Progenitor cell of endocrine pancreas (in vitro differentiated cells): ENCODE measurements at regions not wholly inside any gene's neighbourhood (a gene's known extent, or its start where the extent isn't known, plus 50 kb on each side); places are given as distances from the start of the nearest gene placed in this dataset.
"Not testable (repeated sequence)": the region's sequence is repeated elsewhere in the genome, so short reads cannot be mapped to it uniquely, and the experiment has no call there.

ENCODE experiments used
- DNase-seq: peaks from one replicate; pipeline ENCODE4 v3.0.0; 2021; ENCODE audit warnings: low spot score; ENCODE audit not compliant: unreplicated experiment
- H3K27ac Mint-ChIP-seq: 2 replicates; pipeline ENCODE4 v1.8.0; 2021; ENCODE audit warnings: mild to moderate bottlenecking, moderate library complexity, mixed read lengths
- H3K27me3 Mint-ChIP-seq: 2 replicates; pipeline ENCODE4 v1.8.0; 2021; ENCODE audit warnings: mixed read lengths
- H3K36me3 Mint-ChIP-seq: 2 replicates; pipeline ENCODE4 v1.8.0; 2022; ENCODE audit warnings: mixed read lengths; ENCODE audit not compliant: insufficient read depth
- H3K4me1 Mint-ChIP-seq: 2 replicates; pipeline ENCODE4 v1.8.0; 2021; ENCODE audit warnings: low read depth, mixed read lengths
- H3K4me3 Mint-ChIP-seq: 2 replicates; pipeline ENCODE4 v1.8.0; 2021; ENCODE audit warnings: low read depth, mild to moderate bottlenecking, moderate library complexity, mixed read lengths
- H3K9me3 Mint-ChIP-seq: 2 replicates; pipeline ENCODE4 v1.8.0; 2021; ENCODE audit warnings: low read depth, mixed read lengths
- TF ChIP-seq, protein P1 (sequence below): fragments of 200-600 bp; sonication (generic); IDR thresholded peaks from one replicate; pipeline ENCODE4 v1.5.0; 2021; ENCODE audit warnings: antibody characterized with exemption, mild to moderate bottlenecking; ENCODE audit not compliant: unreplicated experiment

DNA sequence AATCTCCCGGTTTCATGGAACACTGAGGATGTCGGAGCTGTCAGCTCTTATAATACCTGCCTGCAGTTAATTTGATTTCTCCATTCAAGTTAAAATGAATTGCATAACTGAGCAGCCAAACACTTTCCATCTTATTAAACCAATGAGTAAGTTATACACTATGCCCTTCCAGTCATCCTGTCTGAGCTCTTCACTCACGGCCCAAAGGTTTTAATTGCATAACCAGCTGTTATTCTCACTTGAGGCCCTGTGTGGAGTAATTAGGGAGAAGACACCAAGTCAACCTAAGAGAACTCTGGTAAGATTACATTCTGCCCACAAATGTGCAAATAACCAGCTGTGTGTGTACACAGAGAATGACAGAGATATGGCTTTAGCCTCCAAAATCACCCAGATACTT, 303.5 kb downstream of the TBC1D4 start:
- no peak overlapping the region for H3K27ac Mint-ChIP-seq
- no peaks in the 10 kb centered on the region for H3K27me3 Mint-ChIP-seq
- H3K4me3 Mint-ChIP-seq: no peak overlapping the region
- DNase-seq: no peak
- peaks cover 2% of the 10 kb centered on the region for H3K4me1 Mint-ChIP-seq
- no peaks in the 10 kb centered on the region for H3K36me3 Mint-ChIP-seq
- TF ChIP-seq, protein P1, sequence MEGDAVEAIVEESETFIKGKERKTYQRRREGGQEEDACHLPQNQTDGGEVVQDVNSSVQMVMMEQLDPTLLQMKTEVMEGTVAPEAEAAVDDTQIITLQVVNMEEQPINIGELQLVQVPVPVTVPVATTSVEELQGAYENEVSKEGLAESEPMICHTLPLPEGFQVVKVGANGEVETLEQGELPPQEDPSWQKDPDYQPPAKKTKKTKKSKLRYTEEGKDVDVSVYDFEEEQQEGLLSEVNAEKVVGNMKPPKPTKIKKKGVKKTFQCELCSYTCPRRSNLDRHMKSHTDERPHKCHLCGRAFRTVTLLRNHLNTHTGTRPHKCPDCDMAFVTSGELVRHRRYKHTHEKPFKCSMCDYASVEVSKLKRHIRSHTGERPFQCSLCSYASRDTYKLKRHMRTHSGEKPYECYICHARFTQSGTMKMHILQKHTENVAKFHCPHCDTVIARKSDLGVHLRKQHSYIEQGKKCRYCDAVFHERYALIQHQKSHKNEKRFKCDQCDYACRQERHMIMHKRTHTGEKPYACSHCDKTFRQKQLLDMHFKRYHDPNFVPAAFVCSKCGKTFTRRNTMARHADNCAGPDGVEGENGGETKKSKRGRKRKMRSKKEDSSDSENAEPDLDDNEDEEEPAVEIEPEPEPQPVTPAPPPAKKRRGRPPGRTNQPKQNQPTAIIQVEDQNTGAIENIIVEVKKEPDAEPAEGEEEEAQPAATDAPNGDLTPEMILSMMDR: no peak
- H3K9me3 Mint-ChIP-seq: peaks cover 7% of the 10 kb centered on the region

DNA sequence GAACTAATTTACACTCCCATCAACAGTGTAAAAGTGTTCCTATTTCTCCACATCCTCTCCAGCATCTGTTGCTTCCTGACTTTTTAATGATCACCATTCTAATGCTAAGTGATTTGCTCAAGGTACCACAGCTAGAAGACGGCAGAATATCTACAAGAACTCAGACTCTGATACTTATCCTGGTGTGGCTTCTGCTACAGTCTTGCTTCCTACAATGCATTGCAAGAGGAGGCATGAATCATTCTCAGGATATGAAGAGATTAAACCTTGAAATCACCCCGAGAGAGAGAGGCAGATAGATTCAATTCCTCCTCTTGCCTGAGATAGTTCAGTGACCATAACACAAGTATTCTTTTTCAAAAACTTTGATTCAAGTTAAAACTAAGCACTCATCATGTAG, 306.4 kb downstream of the TBC1D4 start:
- H3K27ac Mint-ChIP-seq: no peak overlapping the region

DNA sequence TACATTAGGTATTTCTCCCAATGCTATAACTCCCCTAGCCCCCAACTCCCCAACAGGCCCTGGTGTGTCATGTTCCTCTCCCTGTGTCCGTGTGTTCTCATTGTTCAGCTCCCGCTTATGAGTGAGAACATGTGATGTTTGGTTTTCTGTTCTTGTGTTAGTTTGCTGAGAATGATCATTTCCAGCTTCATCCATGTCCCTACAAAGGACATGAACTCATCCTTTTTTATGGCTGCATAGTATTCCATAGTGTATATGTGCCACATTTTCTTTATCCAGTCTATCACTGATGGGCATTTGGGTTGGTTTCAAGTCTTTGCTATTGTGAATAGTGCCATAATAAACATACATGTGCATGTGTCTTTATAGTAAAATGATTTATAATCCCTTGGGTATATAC, 306.9 kb downstream of the TBC1D4 start:
- H3K36me3 Mint-ChIP-seq, H3K4me3 Mint-ChIP-seq, H3K4me1 Mint-ChIP-seq, H3K9me3 Mint-ChIP-seq, H3K27me3 Mint-ChIP-seq, H3K27ac Mint-ChIP-seq, DNase-seq: not testable (repeated sequence)

More for the DNA sequence above, 306.4 kb downstream of the TBC1D4 start:
- Mint-ChIP-seq H3K9me3 (peaks cover 4% of the 10 kb centered on the region), H3K4me3 (no peak overlapping the region), H3K4me1 (peaks cover 2% of the 10 kb centered on the region), H3K27me3 (no peaks in the 10 kb centered on the region), H3K36me3 (no peaks in the 10 kb centered on the region)
- no peak for DNase-seq
- TF ChIP-seq, protein P1: no peak

DNA sequence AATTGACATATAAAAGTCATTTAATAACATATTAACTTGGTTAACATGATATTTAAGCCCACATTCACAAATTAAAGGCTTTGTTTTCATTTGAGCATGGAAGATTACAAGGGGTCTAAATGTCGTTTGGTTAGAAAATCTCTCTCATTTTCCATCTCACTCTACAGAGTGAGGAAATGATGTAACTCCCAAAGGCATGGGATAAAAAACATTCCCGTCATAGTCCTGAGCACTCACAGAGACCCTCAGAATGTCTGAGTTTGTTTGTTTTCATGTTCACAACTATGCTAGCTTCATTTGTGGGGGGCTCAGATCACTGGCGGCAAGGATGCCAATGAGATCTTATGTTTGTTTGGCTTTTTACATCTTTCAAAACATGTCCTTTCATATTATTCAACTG, 307.5 kb downstream of the TBC1D4 start:
- no peak for DNase-seq
- Mint-ChIP-seq H3K36me3 (no peaks in the 10 kb centered on the region), H3K27me3 (no peaks in the 10 kb centered on the region), H3K4me1 (peaks cover 2% of the 10 kb centered on the region), H3K4me3 (no peak overlapping the region), H3K27ac (no peak overlapping the region), H3K9me3 (peaks cover 4% of the 10 kb centered on the region)
- TF ChIP-seq, protein P1: no peak

DNA sequence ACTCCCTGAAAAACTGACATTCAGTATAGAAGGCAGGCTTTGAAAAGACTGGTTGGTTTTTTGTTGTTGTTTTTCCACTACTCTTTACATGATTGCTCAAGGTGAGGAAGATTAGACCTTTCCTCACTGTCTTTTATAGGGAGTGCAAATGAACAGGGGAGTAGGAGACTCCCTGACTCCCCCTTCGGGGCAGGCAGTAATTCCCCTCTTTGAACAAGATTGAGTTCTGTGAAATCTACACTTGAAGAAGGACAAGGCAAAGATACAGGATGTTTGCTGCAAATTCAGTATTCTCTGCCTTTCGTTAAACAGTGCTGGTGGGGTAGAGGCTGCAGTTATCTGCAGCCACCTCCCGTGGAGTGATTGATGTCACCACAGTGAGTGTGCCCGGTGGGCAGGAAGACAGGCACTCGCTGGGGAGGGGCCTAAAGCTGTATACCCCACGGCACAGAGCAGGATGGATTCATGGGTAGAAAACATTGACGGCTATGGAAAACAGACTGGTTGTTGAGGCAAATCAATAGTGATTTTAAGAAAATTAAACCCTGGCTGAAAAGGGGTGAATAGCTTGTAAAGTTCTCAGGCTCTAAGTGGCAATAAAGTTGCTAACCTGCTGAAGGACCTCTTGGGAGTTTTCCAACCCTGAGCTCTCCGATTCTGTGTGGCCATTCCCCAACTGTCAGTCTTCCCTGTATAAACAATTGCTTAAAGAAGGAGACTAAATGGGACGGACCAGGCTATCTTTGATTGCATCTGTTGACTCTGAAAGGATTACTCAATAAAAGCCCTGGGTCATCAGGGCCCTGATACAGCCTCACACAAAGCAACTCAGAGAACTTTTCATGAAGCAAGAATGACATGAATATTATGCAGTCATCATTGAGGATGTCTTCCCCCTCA, 308.3 kb downstream of the TBC1D4 start:
- no peak overlapping the region for H3K27ac Mint-ChIP-seq
- no peak for DNase-seq
- peaks cover 2% of the 10 kb centered on the region for H3K4me1 Mint-ChIP-seq
- TF ChIP-seq, protein P1: no peak
- H3K4me3 Mint-ChIP-seq: no peak overlapping the region
- no peaks in the 10 kb centered on the region for H3K36me3 Mint-ChIP-seq
- H3K9me3 Mint-ChIP-seq: peaks cover 4% of the 10 kb centered on the region
- H3K27me3 Mint-ChIP-seq: no peaks in the 10 kb centered on the region

DNA sequence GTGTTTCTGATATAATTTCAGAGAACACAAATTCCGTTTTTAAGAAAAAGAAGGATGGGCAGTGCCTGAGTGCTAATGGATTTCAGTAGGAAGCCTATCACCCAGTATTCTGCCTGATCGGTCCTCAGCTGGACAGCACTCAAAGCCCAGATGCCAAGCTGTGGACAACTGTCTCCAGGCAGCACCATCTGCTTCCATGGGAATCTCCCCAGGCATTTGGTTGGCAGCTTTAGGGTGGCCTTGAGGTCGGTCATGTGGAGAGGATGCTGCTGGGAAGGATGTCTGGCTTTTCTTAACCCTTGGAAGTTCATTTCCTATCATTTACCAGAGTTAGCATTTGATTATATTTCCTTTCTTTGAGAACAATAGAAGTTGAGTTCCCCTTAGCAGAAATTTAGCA, 311.7 kb downstream of the TBC1D4 start:
- Mint-ChIP-seq H3K27ac (no peak overlapping the region), H3K4me3 (no peak overlapping the region)

More for the DNA sequence above, 311.7 kb downstream of the TBC1D4 start:
- no peaks in the 10 kb centered on the region for H3K27me3 Mint-ChIP-seq
- H3K9me3 Mint-ChIP-seq: no peaks in the 10 kb centered on the region
- no peak for DNase-seq
- peaks cover 2% of the 10 kb centered on the region for H3K4me1 Mint-ChIP-seq
- no peaks in the 10 kb centered on the region for H3K36me3 Mint-ChIP-seq
- TF ChIP-seq, protein P1: no peak
